ENCODE measurements at regions not wholly inside any gene's neighbourhood (a gene's known extent, or its start where the extent isn't known, plus 50 kb on each side); places are given as distances from the start of the nearest gene placed in this dataset.

DNA sequence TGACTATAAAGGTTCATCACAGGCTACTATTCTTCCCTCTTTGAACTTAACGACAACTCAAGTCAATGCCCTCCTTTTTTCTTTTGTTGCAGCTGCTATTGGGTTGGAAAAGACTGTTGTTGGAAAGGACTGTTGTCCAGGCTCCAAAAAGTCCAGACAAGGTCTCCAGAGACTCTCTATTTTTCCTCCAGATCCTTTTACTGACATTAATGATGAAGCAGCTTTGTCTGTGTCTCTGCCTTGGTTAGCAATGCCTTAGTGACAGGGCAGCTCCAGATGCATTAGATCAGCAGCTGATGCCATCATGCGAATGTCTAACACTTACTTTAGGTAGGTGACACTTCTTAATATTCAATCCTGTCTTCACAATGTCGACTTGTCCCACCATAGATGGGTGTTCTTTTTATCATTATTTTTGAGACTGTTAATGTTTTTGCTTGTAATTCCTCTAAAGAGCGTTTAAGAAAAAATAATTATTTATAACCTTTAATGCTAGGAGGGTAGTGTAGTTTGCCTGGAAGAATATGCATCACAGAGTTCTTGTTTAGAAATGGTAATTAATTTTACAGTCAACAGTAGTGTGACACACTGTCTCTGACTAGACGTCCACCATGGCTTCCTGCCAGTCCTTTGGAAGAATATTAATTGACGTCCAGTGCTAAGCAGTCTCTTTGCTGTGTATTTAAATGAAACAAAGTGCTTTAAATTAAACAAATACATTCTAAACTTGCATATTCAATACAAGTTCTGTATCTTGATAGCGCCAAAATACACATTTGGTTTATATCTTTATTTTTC is 492.2 kb downstream of the NR2F1-AS1 start:
- Histone ChIP-seq H3K4me3 (no peak overlapping the region), H3K27ac (no peak overlapping the region)
- no peak for DNase-seq (ENCODE audit: low spot score)
- TF ChIP-seq, protein P1, sequence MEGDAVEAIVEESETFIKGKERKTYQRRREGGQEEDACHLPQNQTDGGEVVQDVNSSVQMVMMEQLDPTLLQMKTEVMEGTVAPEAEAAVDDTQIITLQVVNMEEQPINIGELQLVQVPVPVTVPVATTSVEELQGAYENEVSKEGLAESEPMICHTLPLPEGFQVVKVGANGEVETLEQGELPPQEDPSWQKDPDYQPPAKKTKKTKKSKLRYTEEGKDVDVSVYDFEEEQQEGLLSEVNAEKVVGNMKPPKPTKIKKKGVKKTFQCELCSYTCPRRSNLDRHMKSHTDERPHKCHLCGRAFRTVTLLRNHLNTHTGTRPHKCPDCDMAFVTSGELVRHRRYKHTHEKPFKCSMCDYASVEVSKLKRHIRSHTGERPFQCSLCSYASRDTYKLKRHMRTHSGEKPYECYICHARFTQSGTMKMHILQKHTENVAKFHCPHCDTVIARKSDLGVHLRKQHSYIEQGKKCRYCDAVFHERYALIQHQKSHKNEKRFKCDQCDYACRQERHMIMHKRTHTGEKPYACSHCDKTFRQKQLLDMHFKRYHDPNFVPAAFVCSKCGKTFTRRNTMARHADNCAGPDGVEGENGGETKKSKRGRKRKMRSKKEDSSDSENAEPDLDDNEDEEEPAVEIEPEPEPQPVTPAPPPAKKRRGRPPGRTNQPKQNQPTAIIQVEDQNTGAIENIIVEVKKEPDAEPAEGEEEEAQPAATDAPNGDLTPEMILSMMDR (IDR thresholded peaks at IDR 0.05) = no peak

GRCh38 chr5:93087326-93087725 is 493.7 kb downstream of the NR2F1-AS1 start:
- Histone ChIP-seq H3K4me3 (no peak overlapping the region), H3K27ac (no peak overlapping the region)
- no peak for DNase-seq (ENCODE audit: low spot score)
- TF ChIP-seq, protein P1 (IDR thresholded peaks at IDR 0.05) = no peak

DNA sequence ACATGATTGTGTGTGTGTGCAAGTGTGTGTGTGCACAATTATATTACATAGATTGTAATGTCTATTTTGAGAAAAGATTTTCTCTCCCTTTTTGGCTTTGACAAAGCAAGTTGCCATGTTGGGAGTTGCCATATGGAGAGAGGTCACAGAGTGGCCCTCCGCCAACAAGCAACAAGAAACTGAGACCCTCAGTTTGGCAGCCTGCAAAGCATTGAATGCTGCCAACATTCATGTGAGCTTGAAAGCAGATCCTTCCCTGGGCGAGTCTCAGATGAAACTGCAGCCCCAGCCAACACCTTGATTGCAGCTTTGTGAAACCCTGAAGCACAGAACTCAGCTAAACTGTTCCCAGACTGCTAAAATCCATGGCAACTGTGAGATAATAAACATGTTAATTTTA is 498.0 kb downstream of the NR2F1-AS1 start:
- H3K4me3 ChIP-seq = no peak overlapping the region
- no peak for DNase-seq (ENCODE audit: low spot score)
- no peak overlapping the region for H3K27ac ChIP-seq
- TF ChIP-seq, protein P1 (IDR thresholded peaks at IDR 0.05) = no peak

GRCh38 chr5:93079046-93079445 is 502.0 kb downstream of the NR2F1-AS1 start:
- DNase-seq (ENCODE audit: low spot score) = no peak
- TF ChIP-seq, protein P1 (IDR thresholded peaks at IDR 0.05) = no peak
- peak overlapping the region in 1 of 2 donors; percentile 71 for H3K27ac ChIP-seq
- peak overlapping the region; percentile 51 for H3K4me3 ChIP-seq

DNA sequence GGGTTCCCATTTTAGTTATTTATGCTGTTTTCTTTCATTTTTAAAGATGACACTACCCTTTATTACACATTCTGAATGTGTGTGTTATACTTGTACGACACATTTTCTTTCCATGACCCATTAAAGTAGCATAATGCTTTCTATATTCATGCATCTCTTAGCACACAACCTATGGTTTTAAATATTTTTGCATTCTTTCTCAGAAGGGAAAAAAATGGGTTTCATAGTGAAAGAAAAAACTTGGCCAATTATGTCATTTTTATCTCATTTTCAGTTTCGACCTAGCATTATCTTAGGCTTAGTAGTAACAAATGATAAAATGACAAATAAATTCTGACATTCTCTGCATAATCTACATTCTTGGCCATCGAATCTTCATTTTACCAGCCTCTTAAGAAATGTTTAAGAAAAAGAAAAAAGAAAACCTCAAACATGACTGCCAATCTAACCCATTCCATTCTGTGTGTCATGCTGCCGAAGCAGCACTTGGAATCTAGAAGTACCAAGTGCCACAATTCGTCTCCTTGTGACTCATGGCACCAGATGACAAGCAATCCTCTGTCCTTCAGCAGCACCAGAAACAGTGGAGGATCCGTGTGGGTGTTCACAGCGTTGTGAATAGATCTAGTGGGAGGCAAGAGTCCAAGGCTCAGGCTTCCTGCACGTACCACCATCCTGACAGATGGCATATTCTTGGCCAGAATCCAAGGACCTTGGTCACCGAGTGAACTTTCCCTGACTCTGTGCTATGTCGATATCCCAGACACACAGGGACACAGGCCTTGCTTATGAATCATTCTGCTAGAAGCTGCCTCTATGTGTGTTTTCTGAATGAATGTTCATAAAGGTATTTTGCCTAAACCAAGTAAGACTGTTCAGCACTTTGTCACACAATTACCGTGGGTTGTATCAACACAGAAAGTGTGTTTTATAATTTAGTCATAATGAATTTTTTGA is 502.7 kb downstream of the NR2F1-AS1 start:
- TF ChIP-seq, protein P1 (IDR thresholded peaks at IDR 0.05) = no peak
- Histone ChIP-seq H3K27ac (peak overlapping the region; percentile 21 to 71), H3K4me3 (peak overlapping the region; percentile 51)
- DNase-seq (ENCODE audit: low spot score) = peak; percentile 78

DNA sequence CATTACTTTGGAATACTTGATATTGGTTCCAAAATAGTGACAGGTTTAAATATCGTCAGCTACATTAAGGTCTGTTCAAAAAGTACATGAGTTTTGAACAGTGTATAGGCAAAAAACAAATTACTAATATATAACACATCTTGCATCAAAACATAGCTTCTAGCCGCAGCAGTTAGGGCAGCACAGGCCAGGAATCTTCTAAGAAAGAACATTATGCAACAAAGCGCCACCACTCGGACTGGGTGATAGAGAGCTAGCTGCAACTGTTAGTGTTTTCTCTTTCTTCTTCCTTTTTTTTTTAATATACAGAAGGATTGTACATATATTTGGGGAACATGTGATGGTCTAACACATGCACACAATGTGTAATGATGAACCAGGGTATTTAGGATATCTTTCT is 504.5 kb downstream of the NR2F1-AS1 start:
- H3K27ac ChIP-seq = no peak overlapping the region
- no peak overlapping the region for H3K4me3 ChIP-seq
- no peak for DNase-seq (ENCODE audit: low spot score)
- TF ChIP-seq, protein P1 (IDR thresholded peaks at IDR 0.05) = no peak
